ENCODE measurements at regions not wholly inside any gene's neighbourhood (a gene's known extent, or its start where the extent isn't known, plus 50 kb on each side); places are given as distances from the start of the nearest gene placed in this dataset.

GRCh38 chr2:74045454-74045853, 60.7 kb downstream of the TET3 start:
- DNase-seq (ENCODE audit: low spot score): no peak
- ChIA-PET POLR2A (ENCODE audit: low non-redundant PET) (interaction anchor here (0.6 kb wide), 1 partner anchor 433 kb away, joined by 3 read pairs; no protein-coding TSS in a partner anchor), CTCF (no interaction called here)
- peaks cover 22% of the 10 kb centered on the region for H3K36me3 ChIP-seq (ENCODE audit: insufficient read depth, low read length, poor library complexity, severe bottlenecking)
- H3K4me1 ChIP-seq (ENCODE audit: insufficient read depth, low read length, poor library complexity, severe bottlenecking): no peaks in the 10 kb centered on the region
- H3K27me3 ChIP-seq (replicated peaks; ENCODE audit: insufficient read depth, low read depth, low read length, poor library complexity): no peaks in the 10 kb centered on the region
- no peak overlapping the region for H3K4me3 ChIP-seq (ENCODE audit: low read depth, low read length, poor library complexity, severe bottlenecking)
- TF ChIP-seq EZH2 (IDR thresholded peaks at IDR 0.05; ENCODE audit: borderline replicate concordance, low read depth, low read length, poor library complexity, severe bottlenecking): no peak
- no peak for TF ChIP-seq CTCF (conservative IDR thresholded peaks at IDR 0.05; ENCODE audit: low read depth, low read length)
- intact Hi-C loops (cut with micrococcal nuclease; ENCODE audit: unreplicated experiment): no loop called here
- BruUV-seq (replicated peaks): no TSS peak
- no peak overlapping the region for H3K27ac ChIP-seq (ENCODE audit: low read depth, low read length, poor library complexity, severe bottlenecking)
- no peaks in the 10 kb centered on the region for H3K9me3 ChIP-seq (ENCODE audit: low read depth, low read length, poor library complexity, severe bottlenecking)

GRCh38 chr2:74046441-74046840, 61.7 kb downstream of the TET3 start:
- Histone ChIP-seq H3K36me3 (ENCODE audit: insufficient read depth, low read length, poor library complexity, severe bottlenecking) (peaks cover 22% of the 10 kb centered on the region), H3K4me1 (ENCODE audit: insufficient read depth, low read length, poor library complexity, severe bottlenecking) (no peaks in the 10 kb centered on the region), H3K4me3 (ENCODE audit: low read depth, low read length, poor library complexity, severe bottlenecking) (no peak overlapping the region), H3K9me3 (ENCODE audit: low read depth, low read length, poor library complexity, severe bottlenecking) (no peaks in the 10 kb centered on the region), H3K27me3 (replicated peaks; ENCODE audit: insufficient read depth, low read depth, low read length, poor library complexity) (no peaks in the 10 kb centered on the region), H3K27ac (ENCODE audit: low read depth, low read length, poor library complexity, severe bottlenecking) (no peak overlapping the region)
- no TSS peak for BruUV-seq (replicated peaks)
- TF ChIP-seq CTCF (conservative IDR thresholded peaks at IDR 0.05; ENCODE audit: low read depth, low read length) (no peak), EZH2 (IDR thresholded peaks at IDR 0.05; ENCODE audit: borderline replicate concordance, low read depth, low read length, poor library complexity, severe bottlenecking) (no peak)
- POLR2A ChIA-PET (ENCODE audit: low non-redundant PET): no interaction called here
- intact Hi-C loops (cut with micrococcal nuclease; ENCODE audit: unreplicated experiment): no loop called here
- CTCF ChIA-PET: no interaction called here
- DNase-seq (ENCODE audit: low spot score): no peak

- Histone ChIP-seq H3K4me3 (ENCODE audit: low read depth, low read length, poor library complexity, severe bottlenecking) (no peak overlapping the region), H3K27me3 (replicated peaks; ENCODE audit: insufficient read depth, low read depth, low read length, poor library complexity) (no peaks in the 10 kb centered on the region), H3K4me1 (ENCODE audit: insufficient read depth, low read length, poor library complexity, severe bottlenecking) (no peaks in the 10 kb centered on the region), H3K9me3 (ENCODE audit: low read depth, low read length, poor library complexity, severe bottlenecking) (no peaks in the 10 kb centered on the region), H3K36me3 (ENCODE audit: insufficient read depth, low read length, poor library complexity, severe bottlenecking) (peaks cover 22% of the 10 kb centered on the region), H3K27ac (ENCODE audit: low read depth, low read length, poor library complexity, severe bottlenecking) (no peak overlapping the region)
- no peak for DNase-seq (ENCODE audit: low spot score)
- BruUV-seq (replicated peaks): no TSS peak
- TF ChIP-seq CTCF (conservative IDR thresholded peaks at IDR 0.05; ENCODE audit: low read depth, low read length): no peak
- no peak for TF ChIP-seq EZH2 (IDR thresholded peaks at IDR 0.05; ENCODE audit: borderline replicate concordance, low read depth, low read length, poor library complexity, severe bottlenecking)
- POLR2A ChIA-PET (ENCODE audit: low non-redundant PET): no interaction called here
- intact Hi-C loops (cut with micrococcal nuclease; ENCODE audit: unreplicated experiment): no loop called here
- CTCF ChIA-PET: no interaction called here
Measured at GRCh38 chr2:74047152-74047551, 62.4 kb downstream of the TET3 start.

Data from A673 (cell line).